H9 (cell line): ENCODE measurements at regions not wholly inside any gene's neighbourhood (a gene's known extent, or its start where the extent isn't known, plus 50 kb on each side); places are given as distances from the start of the nearest gene placed in this dataset.

Source experiments
- DNase-seq: peaks from one replicate; pipeline ENCODE4 v3.0.0-alpha.2; 2017
- H2AFZ ChIP-seq: one replicate; pipeline ENCODE4 v1.6.1; 2013; ENCODE audit warnings: mild to moderate bottlenecking, low read length, control low read depth, moderate library complexity
- H2AK5ac ChIP-seq: 2 replicates; pipeline ENCODE4 v1.6.1; 2013; ENCODE audit warnings: low read length, control low read depth, mixed read lengths; ENCODE audit not compliant: insufficient read length
- H2BK120ac ChIP-seq: one replicate; pipeline ENCODE4 v1.6.1; 2013; ENCODE audit warnings: low read depth, mild to moderate bottlenecking, low read length, control low read depth, inconsistent platforms; ENCODE audit not compliant: poor library complexity, severe bottlenecking
- H2BK12ac ChIP-seq: 2 replicates; pipeline ENCODE4 v1.6.1; 2013; ENCODE audit warnings: low read length, control low read depth, mixed read lengths, low read depth; ENCODE audit not compliant: insufficient read length
- H2BK15ac ChIP-seq: 2 replicates; pipeline ENCODE4 v1.6.1; 2013; ENCODE audit warnings: low read depth, low read length, control low read depth
- H2BK20ac ChIP-seq: one replicate; pipeline ENCODE4 v1.6.1; 2013; ENCODE audit warnings: low read depth, mild to moderate bottlenecking, low read length, control low read depth, inconsistent platforms; ENCODE audit not compliant: poor library complexity, severe bottlenecking
- H2BK5ac ChIP-seq: 2 replicates; pipeline ENCODE4 v1.6.1; 2013; ENCODE audit warnings: low read length, control low read depth, mixed read lengths; ENCODE audit not compliant: insufficient read length
- H3K14ac ChIP-seq: 2 replicates; pipeline ENCODE4 v1.6.1; 2013; ENCODE audit warnings: low read length, control low read depth; ENCODE audit not compliant: insufficient read depth
- H3K18ac ChIP-seq: 2 replicates; pipeline ENCODE4 v1.6.1; 2013; ENCODE audit warnings: low read depth, mild to moderate bottlenecking, mixed read lengths, low read length, control low read depth; ENCODE audit not compliant: insufficient read length
- H3K23ac ChIP-seq: 2 replicates; pipeline ENCODE4 v1.6.1; 2013; ENCODE audit warnings: low read length, control low read depth, mixed read lengths, low read depth; ENCODE audit not compliant: insufficient read length
- H3K23me2 ChIP-seq: 2 replicates; pipeline ENCODE4 v1.6.1; 2013; ENCODE audit warnings: low read depth, mild to moderate bottlenecking, mixed read lengths, low read length, control low read depth; ENCODE audit not compliant: insufficient read length, poor library complexity, severe bottlenecking
- H3K27ac ChIP-seq: 2 replicates; pipeline ENCODE4 v1.5.1; 2013; ENCODE audit warnings: low read length, control low read depth, mixed read lengths, low read depth; ENCODE audit not compliant: insufficient read length
- H3K27me3 ChIP-seq: 2 replicates; pipeline ENCODE4 v1.6.1; 2013; ENCODE audit warnings: low read length, control low read depth, inconsistent platforms; ENCODE audit not compliant: insufficient read depth
- H3K4ac ChIP-seq: 2 replicates; pipeline ENCODE4 v1.6.1; 2013; ENCODE audit warnings: low read depth, mild to moderate bottlenecking, control low read depth, inconsistent platforms, low read length, moderate library complexity
- H3K4me1 ChIP-seq: 2 replicates; pipeline ENCODE4 v1.6.1; 2013; ENCODE audit warnings: low read length, control low read depth, inconsistent platforms; ENCODE audit not compliant: insufficient read depth
- H3K4me2 ChIP-seq: 2 replicates; pipeline ENCODE4 v1.6.1; 2013; ENCODE audit warnings: low read length, control low read depth, mixed read lengths; ENCODE audit not compliant: insufficient read length, insufficient read depth
- H3K56ac ChIP-seq: 2 replicates; pipeline ENCODE4 v1.6.1; 2013; ENCODE audit warnings: low read depth, mild to moderate bottlenecking, mixed read lengths, low read length, control low read depth; ENCODE audit not compliant: insufficient read length
- H3K79me1 ChIP-seq: 2 replicates; pipeline ENCODE4 v1.6.1; 2013; ENCODE audit warnings: low read depth, mild to moderate bottlenecking, moderate library complexity, low read length, control low read depth, inconsistent platforms; ENCODE audit not compliant: insufficient read depth, poor library complexity, severe bottlenecking
- H3K79me2 ChIP-seq: 2 replicates; pipeline ENCODE4 v1.6.1; 2013; ENCODE audit warnings: low read length, control low read depth, inconsistent platforms; ENCODE audit not compliant: insufficient read depth
- H3K9ac ChIP-seq: 2 replicates; pipeline ENCODE4 v1.6.1; 2013; ENCODE audit warnings: low read length, control low read depth, mixed read lengths; ENCODE audit not compliant: insufficient read length; ENCODE audit errors: extremely low read depth
- H3K9me3 ChIP-seq: one replicate; pipeline ENCODE4 v1.6.1; 2013; ENCODE audit warnings: low read depth, low read length, inconsistent platforms; ENCODE audit not compliant: control insufficient read depth
- H3T11ph ChIP-seq: one replicate; pipeline ENCODE4 v1.6.1; 2013; ENCODE audit warnings: mild to moderate bottlenecking, low read length, control low read depth, inconsistent platforms
- H4K20me1 ChIP-seq: one replicate; pipeline ENCODE4 v1.6.1; 2013; ENCODE audit not compliant: control insufficient read depth, insufficient read length, insufficient read depth
- H4K5ac ChIP-seq: 2 replicates; pipeline ENCODE4 v1.6.1; 2013; ENCODE audit warnings: low read depth, mild to moderate bottlenecking, mixed read lengths, low read length, control low read depth; ENCODE audit not compliant: insufficient read length
- H4K8ac ChIP-seq: replicated peaks from 2 replicates; pipeline ENCODE4 v1.6.1; 2013; ENCODE audit warnings: low read length, control low read depth, mixed read lengths, low read depth; ENCODE audit not compliant: insufficient read length
- H4K91ac ChIP-seq: 2 replicates; pipeline ENCODE4 v1.6.1; 2013; ENCODE audit warnings: low read depth, mild to moderate bottlenecking, moderate library complexity, mixed read lengths, low read length, control low read depth; ENCODE audit not compliant: insufficient read length
- H3K27ac Mint-ChIP-seq, 3 experiments: 2 replicates in 2 of 3; 3 replicates in 1 of 3; pipeline ENCODE4 v1.8.0; 2020 to 2021; ENCODE audit warnings: mixed read lengths in 3 of 3, mild to moderate bottlenecking in 1 of 3, moderate library complexity in 1 of 3
- H3K27me3 Mint-ChIP-seq: 2 replicates; pipeline ENCODE4 v1.8.0; 2021; ENCODE audit warnings: low read depth, mild to moderate bottlenecking, moderate library complexity, mixed read lengths
- H3K36me3 Mint-ChIP-seq, 3 experiments: 2 replicates in 2 of 3; 3 replicates in 1 of 3; pipeline ENCODE4 v1.8.0; 2020 to 2021; ENCODE audit warnings: low read depth in 3 of 3, mixed read lengths in 3 of 3; ENCODE audit not compliant: insufficient read depth in 1 of 3
- H3K4me1 Mint-ChIP-seq, 2 experiments: 2 replicates each; pipeline ENCODE4 v1.8.0; 2020; ENCODE audit warnings: mixed read lengths in 2 of 2
- H3K4me3 Mint-ChIP-seq, 2 experiments: 2 replicates in 1 of 2; 3 replicates in 1 of 2; pipeline ENCODE4 v1.8.0; 2020 to 2021; ENCODE audit warnings: mild to moderate bottlenecking in 2 of 2, mixed read lengths in 2 of 2, moderate library complexity in 1 of 2
- H3K9me3 Mint-ChIP-seq, 2 experiments: 2 replicates in 1 of 2; 3 replicates in 1 of 2; pipeline ENCODE4 v1.8.0; 2020; ENCODE audit warnings: mild to moderate bottlenecking in 2 of 2, mixed read lengths in 2 of 2, moderate library complexity in 1 of 2
- CTCF ChIP-seq: fragments of 200-600 bp; sonication (generic); conservative IDR thresholded peaks from 3 replicates; pipeline ENCODE4 v1.8.0; 2021; ENCODE audit warnings: antibody characterized with exemption, mild to moderate bottlenecking
- WGBS: extraction: QIAGEN DNeasy Blood & Tissue Kit; methylation state at CpG from one replicate; pipeline ENCODE4 v1.1.7; 2013; ENCODE audit warnings: missing lambda C conversion rate, low lambda C conversion rate, mixed read lengths; ENCODE audit not compliant: insufficient read length; ENCODE audit errors: extremely low coverage; 5-methylcytosine and 5-hydroxymethylcytosine counted together

GRCh38 chr2:18829251-18829902 is 240.0 kb upstream of the NT5C1B start:
- Histone ChIP-seq H3K27ac (no peak overlapping the region), H4K20me1 (no peaks in the 10 kb centered on the region), H4K5ac (no peak overlapping the region), H2BK20ac (no peak overlapping the region), H2BK5ac (no peak overlapping the region), H3K18ac (no peak overlapping the region), H3K4me1 (no peaks in the 10 kb centered on the region), H3K9me3 (no peaks in the 10 kb centered on the region), H2BK15ac (no peak overlapping the region), H2AFZ (no peak overlapping the region), H3K14ac (no peak overlapping the region), H2AK5ac (no peak overlapping the region), H3K9ac (no peak overlapping the region), H3K23ac (no peak overlapping the region), H4K8ac (no peak overlapping the region), H3K4ac (no peak overlapping the region), H3K79me2 (no peaks in the 10 kb centered on the region), H3T11ph (no peak overlapping the region), H3K27me3 (no peaks in the 10 kb centered on the region), H4K91ac (no peak overlapping the region), H3K23me2 (no peaks in the 10 kb centered on the region), H3K4me2 (no peak overlapping the region), H2BK12ac (no peak overlapping the region), H3K79me1 (no peaks in the 10 kb centered on the region), H3K56ac (no peak overlapping the region), H2BK120ac (no peak overlapping the region)
- Mint-ChIP-seq H3K9me3 (no peaks in the 10 kb centered on the region), H3K4me1 (peaks cover 7 to 8% of the 10 kb centered on the region in 2 experiments; a peak in 3 of 4 replicates), H3K36me3 (no peaks in the 10 kb centered on the region), H3K27me3 (peaks cover 6% of the 10 kb centered on the region), H3K4me3 (no peak overlapping the region), H3K27ac (no peak overlapping the region)
- WGBS: no CpG with 5 or more reads among the region's 4 CpGs
- TF ChIP-seq CTCF: no peak
- no peak for DNase-seq
